Neural progenitor cell (in vitro differentiated cells): ENCODE measurements at regions not wholly inside any gene's neighbourhood (a gene's known extent, or its start where the extent isn't known, plus 50 kb on each side); places are given as distances from the start of the nearest gene placed in this dataset.

Source experiments
- EZH2 ChIP-seq: fragments of 200-600 bp; sonication (generic); IDR thresholded peaks from 2 replicates; pipeline ENCODE4 v1.6.1; 2017; ENCODE audit warnings: antibody characterized with exemption, mild to moderate bottlenecking, moderate library complexity
- EZH2phosphoT487 ChIP-seq: fragments of 200-600 bp; sonication (generic); IDR thresholded peaks from 2 replicates; pipeline ENCODE4 v1.6.1; 2017; ENCODE audit warnings: antibody characterized with exemption
- TF ChIP-seq, protein P1 (sequence below): fragments of 200-600 bp; sonication (generic); IDR thresholded peaks from 2 replicates; pipeline ENCODE4 v1.5.1; 2017; ENCODE audit warnings: antibody characterized with exemption, mild to moderate bottlenecking

DNA sequence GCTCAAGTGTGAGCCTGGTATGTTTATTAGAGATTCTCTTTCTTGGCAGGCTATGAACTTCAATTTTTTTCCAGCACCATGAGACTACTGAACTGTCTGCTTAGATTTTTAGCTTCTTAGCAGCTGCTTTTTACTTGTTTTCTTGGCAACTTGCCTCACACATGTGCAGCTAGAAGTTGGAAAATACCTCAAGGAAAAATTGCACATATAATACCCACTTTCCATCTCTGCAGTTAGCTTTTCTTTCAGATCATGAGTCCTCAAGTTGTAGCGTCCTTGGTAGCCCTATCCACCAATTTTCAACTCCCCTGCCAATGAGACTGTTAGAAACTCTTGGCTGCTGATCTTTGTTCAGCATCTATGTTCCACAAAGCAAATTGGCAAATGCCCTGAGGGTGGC, 302.1 kb downstream of the HRH4 start:
- TF ChIP-seq, protein P1, sequence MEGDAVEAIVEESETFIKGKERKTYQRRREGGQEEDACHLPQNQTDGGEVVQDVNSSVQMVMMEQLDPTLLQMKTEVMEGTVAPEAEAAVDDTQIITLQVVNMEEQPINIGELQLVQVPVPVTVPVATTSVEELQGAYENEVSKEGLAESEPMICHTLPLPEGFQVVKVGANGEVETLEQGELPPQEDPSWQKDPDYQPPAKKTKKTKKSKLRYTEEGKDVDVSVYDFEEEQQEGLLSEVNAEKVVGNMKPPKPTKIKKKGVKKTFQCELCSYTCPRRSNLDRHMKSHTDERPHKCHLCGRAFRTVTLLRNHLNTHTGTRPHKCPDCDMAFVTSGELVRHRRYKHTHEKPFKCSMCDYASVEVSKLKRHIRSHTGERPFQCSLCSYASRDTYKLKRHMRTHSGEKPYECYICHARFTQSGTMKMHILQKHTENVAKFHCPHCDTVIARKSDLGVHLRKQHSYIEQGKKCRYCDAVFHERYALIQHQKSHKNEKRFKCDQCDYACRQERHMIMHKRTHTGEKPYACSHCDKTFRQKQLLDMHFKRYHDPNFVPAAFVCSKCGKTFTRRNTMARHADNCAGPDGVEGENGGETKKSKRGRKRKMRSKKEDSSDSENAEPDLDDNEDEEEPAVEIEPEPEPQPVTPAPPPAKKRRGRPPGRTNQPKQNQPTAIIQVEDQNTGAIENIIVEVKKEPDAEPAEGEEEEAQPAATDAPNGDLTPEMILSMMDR = no peak
- TF ChIP-seq EZH2phosphoT487 (no peak), EZH2 (no peak)
